K562 (cell line): ENCODE measurements at regions not wholly inside any gene's neighbourhood (a gene's known extent, or its start where the extent isn't known, plus 50 kb on each side); places are given as distances from the start of the nearest gene placed in this dataset.

Source experiments
- CEBPB ChIP-seq: fragments of 450-650 bp; IDR thresholded peaks from 2 replicates; pipeline ENCODE4 v1.6.1; 2016; ENCODE audit warnings: missing genetic modification characterization, missing compliant biosample characterization
- CTCF ChIP-seq, 3 experiments: IDR thresholded peaks in 2 of 3; conservative IDR thresholded peaks in 1 of 3; 2 replicates each; pipeline ENCODE4 v1.5.1; 2011 to 2012; ENCODE audit warnings: low read length in 3 of 3, mild to moderate bottlenecking in 3 of 3, control low read depth in 2 of 3, improper control_type of control experiment in 1 of 3, inconsistent platforms in 1 of 3, low read depth in 1 of 3, mixed read lengths in 1 of 3, moderate library complexity in 1 of 3; ENCODE audit not compliant: insufficient read depth in 2 of 3
- EZH2 ChIP-seq: IDR thresholded peaks from 2 replicates; pipeline ENCODE4 v1.6.1; 2012; ENCODE audit warnings: low read depth, mild to moderate bottlenecking, inconsistent platforms, low read length, borderline replicate concordance
- FOXM1 ChIP-seq, 2 experiments: fragments of 450-650 bp in 1 of 2; sonication (generic) in 1 of 2; formaldehyde crosslinking in 1 of 2; IDR thresholded peaks; 2 replicates each; pipeline versions ENCODE4 v1.6.1 to v1.9.0; 2017 to 2022; ENCODE audit warnings: low read depth in 2 of 2, mild to moderate bottlenecking in 2 of 2, missing genetic modification reagents in 1 of 2, moderate library complexity in 1 of 2
- KLF1 ChIP-seq: fragments of 450-650 bp; IDR thresholded peaks from 2 replicates; pipeline ENCODE4 v1.6.1; 2016; ENCODE audit warnings: missing genetic modification characterization, missing compliant biosample characterization
- MAX ChIP-seq: sonication (generic); formaldehyde crosslinking; IDR thresholded peaks from 2 replicates; pipeline ENCODE4 v1.9.0; 2022; ENCODE audit warnings: mild to moderate bottlenecking, missing genetic modification reagents
- NFIC ChIP-seq: fragments of 450-650 bp; IDR thresholded peaks from 2 replicates; pipeline ENCODE4 v1.6.1; 2017; ENCODE audit warnings: mild to moderate bottlenecking, inconsistent platforms
- PHB2 ChIP-seq: fragments of 450-650 bp; IDR thresholded peaks from 2 replicates; pipeline ENCODE4 v1.6.1; 2017; ENCODE audit warnings: low read depth
- RCOR1 ChIP-seq, 2 experiments: IDR thresholded peaks; 2 replicates each; pipeline ENCODE4 v1.6.1; 2012; ENCODE audit warnings: low read depth in 2 of 2, low read length in 2 of 2, borderline replicate concordance in 1 of 2, improper control_type of control experiment in 1 of 2
- ZNF311 ChIP-seq: fragments of 250-450 bp; sonication (Bioruptor Pico); IDR thresholded peaks from 2 replicates; pipeline ENCODE4 v1.4.0; 2020; ENCODE audit warnings: mild to moderate bottlenecking, moderate library complexity
- ZNF384 ChIP-seq: IDR thresholded peaks from 2 replicates; pipeline ENCODE4 v1.6.1; 2012; ENCODE audit warnings: low read depth, low read length, improper control_type of control experiment
- ZSCAN32 ChIP-seq: fragments of 450-650 bp; formaldehyde crosslinking; IDR thresholded peaks from 2 replicates; pipeline ENCODE4 v1.4.0; 2020; ENCODE audit warnings: mild to moderate bottlenecking, moderate library complexity

DNA sequence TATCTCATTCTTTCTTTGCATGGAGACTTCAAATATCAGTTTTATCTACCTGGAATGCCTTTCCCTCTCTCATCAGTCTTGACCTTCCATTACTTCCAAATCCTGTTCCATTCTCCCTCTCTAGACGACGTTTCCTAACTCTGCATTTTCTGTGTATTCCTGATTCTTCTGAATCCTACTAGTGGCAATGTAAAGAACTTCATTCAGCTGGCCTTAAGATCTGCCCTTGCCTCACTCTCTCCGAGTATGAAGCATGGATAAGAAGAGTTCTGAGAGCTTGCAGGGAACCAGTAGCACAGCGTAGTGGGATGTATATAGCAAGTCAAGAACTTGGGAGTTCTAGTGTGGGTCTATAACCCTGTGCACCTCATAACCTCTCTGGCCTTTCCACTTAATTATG is 68.5 kb upstream of the HOXC13 start:
- TF ChIP-seq EZH2 (no peak), CTCF (IDR thresholded peaks at IDR 0.05 in 2 of 3, conservative IDR thresholded peaks at IDR 0.05 in 1 of 3; ENCODE audit: insufficient read depth in 2 of 3, low read depth in 1 of 3, low read length in 3 of 3) (no peak), ZSCAN32 (CRISPR knock-in tag) (no peak), NFIC (no peak), FOXM1 (IDR thresholded peaks at IDR 0.05; ENCODE audit: low read depth) (no peak), FOXM1 (CRISPR knock-in tag; IDR thresholded peaks at IDR 0.05; ENCODE audit: low read depth) (no peak), ZNF311 (CRISPR knock-in tag) (no peak), RCOR1 (IDR thresholded peaks at IDR 0.05; ENCODE audit: borderline replicate concordance in 1 of 2, low read depth in 2 of 2, low read length in 2 of 2) (no peak), CEBPB (tag) (no peak), PHB2 (no peak), KLF1 (no peak), ZNF384 (no peak), MAX (CRISPR knock-in tag) (no peak)
